GM12873 (cell line): ENCODE measurements at regions not wholly inside any gene's neighbourhood (a gene's known extent, or its start where the extent isn't known, plus 50 kb on each side); places are given as distances from the start of the nearest gene placed in this dataset.

Experiments
- CTCF ChIP-seq: IDR thresholded peaks from 2 replicates; pipeline ENCODE4 v1.5.1; 2012; ENCODE audit warnings: low read depth, mild to moderate bottlenecking, moderate library complexity, low read length, control low read depth; ENCODE audit not compliant: insufficient read depth; ENCODE audit errors: missing control alignments

- no peak for TF ChIP-seq CTCF
Observed at GRCh38 chr10:78577712-78578111, 491.1 kb upstream of the ZMIZ1 start.

DNA sequence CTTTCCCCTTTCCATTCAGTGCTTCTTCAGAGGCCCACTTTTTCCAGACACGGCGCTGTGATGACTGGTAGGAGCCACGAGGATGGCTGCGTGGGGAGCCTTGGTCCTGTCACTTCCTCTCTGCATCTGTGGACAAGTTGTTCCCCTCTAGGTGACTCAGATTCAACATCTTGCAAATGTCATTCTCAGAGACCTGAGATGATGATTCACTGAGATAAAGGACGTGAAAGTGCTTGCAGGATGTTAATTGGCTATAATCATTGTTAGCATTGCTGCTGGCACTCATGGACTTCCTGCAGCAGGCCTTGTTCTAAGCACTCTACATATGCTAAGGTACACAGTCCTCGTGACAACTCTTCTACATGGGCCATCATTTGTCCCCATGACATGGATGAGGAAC is 489.8 kb upstream of the ZMIZ1 start:
- TF ChIP-seq CTCF: no peak

- TF ChIP-seq CTCF: no peak
Observed at GRCh38 chr10:78579576-78579975, 489.2 kb upstream of the ZMIZ1 start.

DNA sequence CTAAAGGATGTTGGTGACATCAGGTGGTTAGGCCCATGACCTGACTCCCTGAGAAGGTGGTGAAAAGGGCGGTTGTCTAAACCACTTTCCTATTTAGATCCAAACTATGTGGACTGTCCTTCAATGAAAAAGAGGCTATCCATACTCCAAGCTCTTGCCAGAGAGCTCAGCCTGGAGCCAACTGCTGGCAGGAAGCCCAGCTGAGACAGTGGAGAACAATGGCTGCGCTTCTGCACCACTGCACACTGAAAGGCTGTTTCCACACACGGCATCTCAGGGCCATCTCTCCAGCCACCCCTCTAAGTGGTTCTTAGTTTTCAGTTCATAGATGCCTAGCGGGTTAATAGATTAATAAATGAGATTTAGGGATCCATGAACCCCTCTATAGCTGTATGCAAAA is 488.8 kb upstream of the ZMIZ1 start:
- no peak for TF ChIP-seq CTCF

GRCh38 chr10:78581133-78581694 is 487.6 kb upstream of the ZMIZ1 start:
- no peak for TF ChIP-seq CTCF

DNA sequence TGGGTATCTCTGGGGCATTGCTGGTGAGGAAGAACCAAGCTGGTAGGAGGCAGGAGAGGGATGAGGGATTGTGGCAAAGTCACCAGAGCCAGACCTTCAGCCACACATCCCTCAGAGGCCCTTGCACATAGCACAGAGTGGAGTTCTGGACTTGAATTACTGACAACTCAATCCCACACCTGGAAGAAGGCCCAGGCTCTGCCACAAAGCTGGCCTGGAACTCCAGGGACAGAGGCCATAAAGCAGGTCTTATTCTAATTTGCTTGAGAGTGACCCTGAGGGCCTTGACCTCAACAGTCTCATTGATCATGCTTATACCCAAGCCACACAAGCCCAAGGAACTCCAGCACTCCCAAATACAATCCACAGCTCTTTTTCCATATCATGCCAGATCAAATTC is 486.2 kb upstream of the ZMIZ1 start:
- no peak for TF ChIP-seq CTCF

GRCh38 chr10:78584266-78584665 is 484.5 kb upstream of the ZMIZ1 start:
- TF ChIP-seq CTCF: no peak
